GM19455 (cell line): ENCODE measurements at regions not wholly inside any gene's neighbourhood (a gene's known extent, or its start where the extent isn't known, plus 50 kb on each side); places are given as distances from the start of the nearest gene placed in this dataset.
A peak's percentile ranks its signal among the peaks of the same experiment; 100 is the strongest.

Source experiments
- ATAC-seq: cut with Tn5 transposase; IDR thresholded peaks from one replicate; pipeline ENCODE4 v1.9.1; 2021; ENCODE audit not compliant: unreplicated experiment

DNA sequence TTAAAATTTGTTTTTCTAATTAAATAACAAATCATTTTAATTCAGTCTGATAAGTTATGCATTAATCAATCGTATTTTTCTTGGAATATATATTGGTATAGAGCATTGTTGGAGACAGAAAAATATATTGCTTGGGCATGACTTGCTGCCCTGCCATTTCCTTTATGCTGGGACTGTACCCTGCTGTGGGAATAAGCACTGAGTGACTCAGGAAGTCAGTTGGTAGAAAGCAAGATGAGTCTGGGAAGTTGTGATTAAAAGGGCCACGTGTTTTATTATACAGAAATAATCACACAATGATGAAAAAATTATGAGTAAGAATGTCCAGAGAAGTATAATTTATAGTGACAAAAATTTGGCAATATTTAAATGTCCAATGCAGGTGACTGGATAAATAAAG, 139.5 kb downstream of the KIF18A start:
- ATAC-seq = no peak

GRCh38 chr11:27965559-27965958, 142.4 kb downstream of the KIF18A start:
- ATAC-seq = no peak

- no peak for ATAC-seq
Measured at GRCh38 chr11:27963370-27963769, 144.6 kb downstream of the KIF18A start.

- ATAC-seq = no peak
Measured at GRCh38 chr11:27949951-27950738, 157.8 kb downstream of the KIF18A start.

- no peak for ATAC-seq
Measured at GRCh38 chr11:27945348-27945747, 162.6 kb downstream of the KIF18A start.

- ATAC-seq = no peak
Measured at GRCh38 chr11:27938011-27938410, 169.9 kb downstream of the KIF18A start.

DNA sequence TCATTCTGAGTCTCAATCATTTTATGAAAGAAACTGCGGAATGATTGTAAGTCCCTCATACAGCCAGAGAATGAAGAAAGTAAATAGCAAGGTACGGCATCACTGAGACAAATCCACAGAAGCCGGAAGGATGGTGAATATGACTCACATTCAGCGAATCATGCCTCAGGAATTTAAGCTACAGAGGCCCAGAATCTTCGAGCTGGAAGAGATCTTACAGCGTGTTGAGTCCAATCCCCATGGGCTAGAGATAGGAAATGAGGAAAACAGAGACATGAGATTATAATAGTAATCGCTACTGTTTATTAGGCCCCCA, 173.2 kb downstream of the KIF18A start:
- no peak for ATAC-seq

GRCh38 chr11:27933992-27934829, 173.7 kb downstream of the KIF18A start:
- ATAC-seq = no peak

GRCh38 chr11:27931770-27932169, 176.2 kb downstream of the KIF18A start:
- no peak for ATAC-seq

DNA sequence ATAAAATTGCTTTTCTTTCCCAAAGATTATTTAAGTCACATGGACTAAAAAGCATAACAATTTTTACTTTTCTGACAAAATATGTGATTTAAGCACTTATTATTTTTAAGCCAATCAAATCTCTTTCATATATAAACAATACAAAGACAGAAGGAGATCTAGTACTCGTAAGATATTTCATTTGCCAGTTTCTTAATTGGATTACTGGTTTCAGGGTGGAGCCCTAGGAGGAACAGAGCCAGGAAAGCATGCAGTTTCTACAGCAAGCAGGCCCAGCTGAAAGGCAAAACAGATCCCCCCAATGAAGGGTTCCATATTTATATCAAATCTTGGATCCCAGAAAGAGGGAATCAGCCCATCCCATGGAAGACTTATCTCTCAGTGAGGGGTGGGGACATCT, 177.0 kb downstream of the KIF18A start:
- ATAC-seq = no peak

DNA sequence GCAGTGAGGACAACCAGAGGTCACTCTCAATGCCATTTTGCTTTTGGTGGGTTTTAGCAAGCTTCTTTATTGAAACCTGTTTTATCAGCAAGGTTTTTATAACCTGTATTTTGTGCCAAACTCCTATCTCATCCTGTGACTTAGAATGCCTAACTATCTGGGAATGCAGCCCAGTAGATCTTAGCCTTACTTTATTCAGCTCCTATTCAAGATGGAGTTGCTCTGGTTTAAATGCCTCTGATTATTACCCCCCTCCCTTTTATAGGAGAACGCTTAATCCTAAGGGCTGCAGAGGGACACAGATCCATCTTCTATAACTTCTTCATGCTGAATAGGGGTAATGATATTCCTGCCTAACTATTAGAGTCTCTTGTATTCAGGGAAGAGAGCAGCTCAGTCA, 179.1 kb downstream of the KIF18A start:
- no peak for ATAC-seq

DNA sequence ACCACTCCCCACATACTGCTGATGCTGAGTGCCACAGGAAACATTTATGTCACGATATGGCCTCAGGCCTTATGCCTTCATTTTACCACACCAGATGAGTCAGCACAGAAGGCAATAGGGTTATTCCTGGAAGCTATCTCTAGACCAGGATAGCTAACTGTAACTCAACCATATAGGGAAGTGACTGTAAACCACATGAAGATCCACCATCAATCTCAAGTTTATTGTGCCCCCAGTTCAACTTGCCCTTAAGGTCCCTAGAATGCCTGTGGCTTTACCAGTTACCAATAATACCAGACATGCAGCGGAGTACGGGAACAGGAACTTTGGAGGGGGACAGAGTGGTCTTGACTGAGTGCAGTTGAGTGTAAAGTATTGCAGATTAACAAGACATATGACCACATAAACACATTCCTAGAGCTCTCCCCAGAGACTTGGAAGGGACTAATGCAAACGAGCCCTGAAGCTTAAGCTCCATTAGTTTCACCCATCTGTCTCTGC, 180.9 kb downstream of the KIF18A start:
- no peak for ATAC-seq

- ATAC-seq = no peak
Measured at GRCh38 chr11:27926486-27926885, 181.5 kb downstream of the KIF18A start.

DNA sequence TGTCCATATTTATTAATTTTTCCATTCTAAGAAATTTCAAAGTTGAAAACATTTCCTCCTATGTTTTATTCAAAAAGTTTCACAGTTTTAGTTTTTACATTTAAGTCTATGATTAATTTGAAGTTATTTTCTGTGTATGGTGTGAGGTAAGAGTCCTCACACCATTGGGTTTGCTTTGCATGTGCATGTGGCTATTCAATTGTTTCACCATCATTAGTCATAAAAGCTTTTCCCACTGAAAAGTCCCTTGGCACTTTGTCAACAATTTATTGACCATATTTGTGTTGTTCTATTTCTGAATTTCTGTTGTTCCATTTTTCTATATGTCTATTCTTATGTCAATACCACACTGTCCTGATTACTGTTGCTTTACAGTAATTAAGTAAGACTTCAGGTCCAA, 186.5 kb downstream of the KIF18A start:
- ATAC-seq = no peak

GRCh38 chr11:27916541-27917100, 191.3 kb downstream of the KIF18A start:
- ATAC-seq = peak; percentile 86

- ATAC-seq = no peak
Measured at GRCh38 chr11:27914080-27914479, 193.9 kb downstream of the KIF18A start.

- no peak for ATAC-seq
Measured at GRCh38 chr11:27913650-27914049, 194.3 kb downstream of the KIF18A start.

DNA sequence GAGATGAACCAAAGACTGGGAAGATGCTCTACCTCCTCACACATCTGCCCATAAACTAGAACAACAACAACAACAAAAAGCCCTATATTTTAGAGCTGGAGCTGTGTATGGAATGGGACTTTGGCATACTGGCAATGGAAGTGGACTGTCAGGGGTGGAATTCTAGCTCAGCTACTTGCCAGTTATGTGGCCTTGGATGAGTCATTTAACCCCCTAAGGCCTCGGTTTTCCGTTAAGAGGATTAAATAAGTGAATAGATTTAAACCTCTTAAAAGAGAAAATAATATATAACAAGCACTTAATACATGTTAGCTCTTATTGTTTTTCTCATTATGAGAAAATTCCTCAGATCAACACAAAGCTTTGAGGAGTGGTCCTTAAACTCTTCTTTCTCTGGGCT, 195.0 kb downstream of the KIF18A start:
- ATAC-seq = no peak

DNA sequence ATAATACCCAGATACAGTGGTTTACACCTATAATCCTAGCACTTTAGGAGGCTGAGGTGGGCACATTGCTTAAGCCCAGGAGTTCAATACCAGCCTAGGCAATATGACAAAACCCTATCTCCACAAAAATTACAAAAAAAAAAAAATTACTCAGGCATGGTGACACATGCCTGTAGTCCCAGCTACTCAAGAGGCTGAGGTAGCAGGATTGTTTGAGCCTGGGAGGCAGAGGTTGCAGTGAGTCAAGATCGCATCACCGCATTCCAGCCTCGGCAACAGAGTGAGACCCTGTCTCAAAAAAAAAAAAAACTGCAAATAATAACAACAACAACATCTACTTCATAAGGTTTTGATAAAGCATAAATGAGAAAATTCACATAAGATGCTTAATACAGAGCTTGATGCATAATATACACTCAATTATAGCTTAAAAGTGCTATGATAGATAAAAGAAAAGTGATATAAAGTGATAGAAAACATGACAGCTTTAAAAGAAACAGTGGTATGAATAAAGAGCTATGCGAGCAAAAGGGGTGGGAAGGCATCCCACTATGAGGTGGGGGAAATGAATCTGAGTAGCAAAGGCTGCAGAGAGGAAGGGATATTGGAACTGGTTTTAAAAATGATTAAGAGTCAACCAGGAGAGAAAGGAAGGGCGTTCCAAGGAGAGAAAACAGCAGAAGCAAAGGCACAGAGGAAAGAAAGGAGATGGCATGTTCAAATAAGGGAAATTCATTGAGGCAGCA, 197.6 kb downstream of the KIF18A start:
- ATAC-seq = no peak

GRCh38 chr11:27909386-27909785, 198.6 kb downstream of the KIF18A start:
- ATAC-seq = no peak

DNA sequence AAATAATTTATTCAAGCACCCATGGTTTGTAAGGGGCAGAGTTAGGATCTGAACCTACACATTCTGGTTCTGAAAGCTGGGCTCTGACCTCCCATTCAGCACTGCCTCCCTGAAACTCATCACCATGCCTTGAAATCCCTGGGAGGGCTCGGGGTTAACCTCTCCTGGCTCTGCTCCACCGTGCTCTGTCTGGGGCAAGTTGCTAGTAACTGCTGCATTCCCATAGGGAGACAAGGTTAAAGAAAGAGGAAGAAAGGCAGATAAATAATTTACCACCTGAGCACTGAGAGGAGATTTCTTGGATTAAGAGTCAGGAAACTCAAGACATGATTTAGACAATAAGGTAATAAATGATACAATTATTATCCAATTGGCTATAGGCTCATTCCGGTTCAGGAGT, 199.3 kb downstream of the KIF18A start:
- no peak for ATAC-seq
